Dermis microvascular lymphatic vessel endothelial cell (primary cell): ENCODE measurements at regions not wholly inside any gene's neighbourhood (a gene's known extent, or its start where the extent isn't known, plus 50 kb on each side); places are given as distances from the start of the nearest gene placed in this dataset.
"Not testable (repeated sequence)": the region's sequence is repeated elsewhere in the genome, so short reads cannot be mapped to it uniquely, and the experiment has no call there.

Experiments used
- DNase-seq, 2 donors: peaks; one replicate each; pipeline versions ENCODE4 v3.0.0 to v3.0.0-alpha.2; 2010; ENCODE audit warnings: low read depth in 2 of 2

DNA sequence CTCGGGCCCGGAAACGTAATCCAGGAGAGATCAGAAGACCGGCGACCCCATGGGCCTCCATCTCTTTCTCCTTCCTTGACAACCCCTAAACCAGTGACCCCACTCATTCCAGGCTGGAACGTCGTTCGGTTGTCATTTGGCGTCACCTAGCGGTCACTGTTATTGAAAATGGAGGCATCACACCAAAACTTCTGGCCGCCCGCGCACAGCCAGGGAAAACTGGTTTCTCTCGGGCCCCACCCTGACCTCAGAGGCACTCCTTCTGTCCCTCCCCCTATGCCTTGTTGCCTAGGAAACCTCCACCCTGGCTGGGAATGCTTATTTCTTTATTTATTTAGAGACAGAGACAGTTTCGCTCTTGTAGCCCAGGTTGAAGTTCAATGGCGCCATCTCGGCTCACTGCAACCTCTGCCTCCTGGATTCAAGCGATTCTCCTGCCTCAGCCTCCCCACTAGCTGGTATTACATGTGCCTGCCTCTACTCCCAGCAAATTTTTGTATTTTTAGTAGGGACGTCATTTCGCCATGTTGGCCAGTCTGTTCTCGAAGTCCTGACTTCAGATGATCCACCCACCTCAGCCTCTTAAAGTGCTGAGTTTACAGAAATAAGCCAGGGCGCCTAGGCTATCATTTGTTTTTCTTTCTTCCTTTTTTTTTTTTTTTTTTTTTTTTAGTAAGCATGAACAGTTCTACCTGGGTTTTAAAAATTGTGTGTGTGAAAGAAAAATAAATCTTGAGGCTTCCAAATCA, 2144.1 kb upstream of the TPTE start:
- DNase-seq, result not testable (repeated sequence)

DNA sequence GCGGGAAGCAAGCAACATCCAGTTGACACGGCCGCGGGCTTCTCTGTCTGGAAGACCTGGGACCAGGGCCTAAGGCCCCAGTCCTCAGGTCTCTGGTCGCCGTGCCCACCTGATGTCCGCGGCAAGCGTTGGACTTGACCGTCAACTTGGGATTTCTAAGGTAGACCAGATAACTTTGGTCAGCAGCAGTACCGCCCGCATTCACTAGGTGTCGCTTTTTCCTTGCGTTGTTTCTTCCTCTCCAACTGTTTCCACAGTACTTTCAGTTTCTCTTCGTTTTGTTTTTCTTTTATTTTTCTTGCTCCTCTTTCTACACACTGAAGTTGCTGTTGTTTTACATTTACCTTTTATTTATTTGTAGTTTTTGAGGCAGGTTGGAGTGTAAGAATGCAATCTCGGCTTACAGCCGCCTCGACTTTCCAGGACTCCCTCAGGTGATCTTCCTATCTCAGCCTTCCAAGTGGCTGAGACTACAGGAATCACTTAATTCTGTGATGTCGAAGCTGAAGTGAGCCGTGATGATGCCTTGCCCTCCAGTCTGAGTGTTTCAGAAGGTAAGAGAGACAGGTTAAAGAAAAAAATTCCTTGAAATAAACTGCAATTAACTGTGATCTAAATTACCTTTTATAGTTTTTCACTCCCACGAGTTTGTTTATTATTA, 2140.8 kb upstream of the TPTE start:
- DNase-seq, result not testable (repeated sequence)

GRCh38 chr21:8388169-8388939, 2133.0 kb upstream of the TPTE start:
- not testable (repeated sequence) for DNase-seq

DNA sequence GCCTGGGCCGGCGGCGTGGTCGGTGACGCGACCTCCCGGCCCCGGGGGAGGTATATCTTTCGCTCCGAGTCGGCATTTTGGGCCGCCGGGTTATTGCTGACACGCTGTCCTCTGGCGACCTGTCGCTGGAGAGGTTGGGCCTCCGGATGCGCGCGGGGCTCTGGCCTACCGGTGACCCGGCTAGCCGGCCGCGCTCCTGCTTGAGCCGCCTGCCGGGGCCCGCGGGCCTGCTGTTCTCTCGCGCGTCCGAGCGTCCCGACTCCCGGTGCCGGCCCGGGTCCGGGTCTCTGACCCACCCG, 2132.5 kb upstream of the TPTE start:
- not testable (repeated sequence) for DNase-seq

- not testable (repeated sequence) for DNase-seq
These were observed 2130.7 kb upstream of the TPTE start for GRCh38 chr21:8390550-8391171.

DNA sequence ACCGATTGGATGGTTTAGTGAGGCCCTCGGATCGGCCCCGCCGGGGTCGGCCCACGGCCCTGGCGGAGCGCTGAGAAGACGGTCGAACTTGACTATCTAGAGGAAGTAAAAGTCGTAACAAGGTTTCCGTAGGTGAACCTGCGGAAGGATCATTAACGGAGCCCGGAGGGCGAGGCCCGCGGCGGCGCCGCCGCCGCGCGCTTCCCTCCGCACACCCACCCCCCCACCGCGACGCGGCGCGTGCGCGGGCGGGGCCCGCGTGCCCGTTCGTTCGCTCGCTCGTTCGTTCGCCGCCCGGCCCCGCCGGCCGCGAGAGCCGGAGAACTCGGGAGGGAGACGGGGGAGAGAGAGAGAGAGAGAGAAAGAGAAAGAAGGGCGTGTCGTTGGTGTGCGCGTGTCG, 2127.0 kb upstream of the TPTE start:
- DNase-seq, result not testable (repeated sequence)

GRCh38 chr21:8395992-8396391, 2125.4 kb upstream of the TPTE start:
- peak in 1 of 2 donors; percentile 0 for DNase-seq

- not testable (repeated sequence) for DNase-seq
These were observed 2122.4 kb upstream of the TPTE start for GRCh38 chr21:8398870-8399437.

GRCh38 chr21:8399866-8400265, 2121.5 kb upstream of the TPTE start:
- not testable (repeated sequence) for DNase-seq

DNA sequence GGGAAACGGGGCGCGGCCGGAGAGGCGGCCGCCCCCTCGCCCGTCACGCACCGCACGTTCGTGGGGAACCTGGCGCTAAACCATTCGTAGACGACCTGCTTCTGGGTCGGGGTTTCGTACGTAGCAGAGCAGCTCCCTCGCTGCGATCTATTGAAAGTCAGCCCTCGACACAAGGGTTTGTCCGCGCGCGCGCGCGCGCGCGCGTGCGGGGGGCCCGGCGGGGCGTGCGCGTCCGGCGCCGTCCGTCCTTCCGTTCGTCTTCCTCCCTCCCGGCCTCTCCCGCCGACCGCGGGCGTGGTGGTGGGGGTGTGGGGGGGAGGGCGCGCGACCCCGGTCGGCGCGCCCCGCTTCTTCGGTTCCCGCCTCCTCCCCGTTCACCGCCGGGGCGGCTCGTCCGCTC, 2119.6 kb upstream of the TPTE start:
- not testable (repeated sequence) for DNase-seq

DNA sequence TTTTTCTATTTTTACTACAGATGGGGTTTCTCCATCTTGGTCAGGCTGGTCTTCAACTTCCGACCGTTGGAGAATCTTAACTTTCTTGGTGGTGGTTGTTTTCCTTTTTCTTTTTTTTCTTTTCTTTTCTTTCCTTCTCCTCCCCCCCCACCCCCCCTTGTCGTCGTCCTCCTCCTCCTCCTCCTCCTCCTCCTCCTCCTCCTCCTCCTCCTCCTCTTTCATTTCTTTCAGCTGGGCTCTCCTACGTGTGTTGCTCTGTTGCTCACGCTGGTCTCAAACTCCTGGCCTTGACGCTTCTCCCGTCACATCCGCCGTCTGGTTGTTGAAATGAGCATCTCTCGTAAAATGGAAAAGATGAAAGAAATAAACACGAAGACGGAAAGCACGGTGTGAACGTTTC, 2115.1 kb upstream of the TPTE start:
- not testable (repeated sequence) for DNase-seq

DNA sequence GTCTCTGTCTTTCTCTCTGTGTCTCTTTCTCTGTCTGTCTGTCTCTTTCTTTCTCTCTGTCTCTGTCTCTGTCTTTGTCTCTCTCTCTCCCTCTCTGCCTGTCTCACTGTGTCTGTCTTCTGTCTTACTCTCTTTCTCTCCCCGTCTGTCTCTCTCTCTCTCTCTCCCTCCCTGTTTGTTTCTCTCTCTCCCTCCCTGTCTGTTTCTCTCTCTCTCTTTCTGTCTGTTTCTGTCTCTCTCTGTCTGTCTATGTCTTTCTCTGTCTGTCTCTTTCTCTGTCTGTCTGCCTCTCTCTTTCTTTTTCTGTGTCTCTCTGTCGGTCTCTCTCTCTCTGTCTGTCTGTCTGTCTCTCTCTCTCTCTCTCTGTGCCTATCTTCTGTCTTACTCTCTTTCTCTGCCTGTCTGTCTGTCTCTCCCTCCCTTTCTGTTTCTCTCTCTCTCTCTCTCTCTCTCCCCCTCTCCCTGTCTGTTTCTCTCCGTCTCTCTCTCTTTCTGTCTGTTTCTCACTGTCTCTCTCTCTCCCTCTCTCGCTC, 2110.2 kb upstream of the TPTE start:
- not testable (repeated sequence) for DNase-seq

- DNase-seq, result not testable (repeated sequence)
These were observed 2101.3 kb upstream of the TPTE start for GRCh38 chr21:8419925-8420560.

- not testable (repeated sequence) for DNase-seq
These were observed 2093.4 kb upstream of the TPTE start for GRCh38 chr21:8427790-8428667.

DNA sequence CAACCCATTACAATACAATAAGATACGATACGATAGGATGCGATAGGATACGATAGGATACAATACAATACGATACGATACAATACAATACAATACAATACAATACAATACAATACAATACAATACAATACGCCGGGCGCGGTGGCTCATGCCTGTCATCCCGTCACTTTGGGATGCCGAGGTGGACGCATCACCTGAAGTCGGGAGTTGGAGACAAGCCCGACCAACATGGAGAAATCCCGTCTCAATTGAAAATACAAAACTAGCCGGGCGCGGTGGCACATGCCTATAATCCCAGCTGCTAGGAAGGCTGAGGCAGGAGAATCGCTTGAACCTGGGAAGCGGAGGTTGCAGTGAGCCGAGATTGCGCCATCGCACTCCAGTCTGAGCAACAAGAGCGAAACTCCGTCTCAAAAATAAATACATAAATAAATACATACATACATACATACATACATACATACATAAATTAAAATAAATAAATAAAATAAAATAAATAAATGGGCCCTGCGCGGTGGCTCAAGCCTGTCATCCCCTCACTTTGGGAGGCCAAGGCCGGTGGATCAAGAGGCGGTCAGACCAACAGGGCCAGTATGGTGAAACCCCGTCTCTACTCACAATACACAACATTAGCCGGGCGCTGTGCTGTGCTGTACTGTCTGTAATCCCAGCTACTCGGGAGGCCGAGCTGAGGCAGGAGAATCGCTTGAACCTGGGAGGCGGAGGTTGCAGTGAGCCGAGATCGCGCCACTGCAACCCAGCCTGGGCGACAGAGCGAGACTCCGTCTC, 2092.5 kb upstream of the TPTE start:
- DNase-seq, result not testable (repeated sequence)

- not testable (repeated sequence) for DNase-seq
These were observed 2086.7 kb upstream of the TPTE start for GRCh38 chr21:8434710-8435109.

- DNase-seq, result not testable (repeated sequence)
These were observed 2078.3 kb upstream of the TPTE start for GRCh38 chr21:8443093-8443492.

- DNase-seq, result not testable (repeated sequence)
These were observed 2071.6 kb upstream of the TPTE start for GRCh38 chr21:8449807-8450206.
